NCI-H748 (cell line): ENCODE measurements at regions not wholly inside any gene's neighbourhood (a gene's known extent, or its start where the extent isn't known, plus 50 kb on each side); places are given as distances from the start of the nearest gene placed in this dataset.

ENCODE experiments used
- DNase-seq: peaks from one replicate; lab custom pipeline; 2025; ENCODE audit not compliant: unreplicated experiment; lab: John Stamatoyannopoulos, UW

- no peak for DNase-seq
Measured at GRCh38 chr3:69579306-69580041, 159.8 kb upstream of the MITF start.

GRCh38 chr3:69569520-69569919, 169.7 kb upstream of the MITF start:
- no peak for DNase-seq

- DNase-seq: no peak
Measured at GRCh38 chr3:69568951-69569350, 170.3 kb upstream of the MITF start.

GRCh38 chr3:69568458-69568857, 170.8 kb upstream of the MITF start:
- no peak for DNase-seq

GRCh38 chr3:69567710-69568052, 171.6 kb upstream of the MITF start:
- DNase-seq: no peak

GRCh38 chr3:69567023-69567709, 172.1 kb upstream of the MITF start:
- no peak for DNase-seq

GRCh38 chr3:69566275-69566674, 173.0 kb upstream of the MITF start:
- DNase-seq: no peak

- no peak for DNase-seq
Measured at GRCh38 chr3:69565316-69565715, 173.9 kb upstream of the MITF start.

GRCh38 chr3:69563981-69564380, 175.3 kb upstream of the MITF start:
- no peak for DNase-seq

GRCh38 chr3:69563151-69563550, 176.1 kb upstream of the MITF start:
- DNase-seq: no peak

- no peak for DNase-seq
Measured at GRCh38 chr3:69562020-69562419, 176.1 kb upstream of the FRMD4B start.

GRCh38 chr3:69560818-69561217, 174.9 kb upstream of the FRMD4B start:
- DNase-seq: no peak

- no peak for DNase-seq
Measured at GRCh38 chr3:69560116-69560515, 174.2 kb upstream of the FRMD4B start.

- no peak for DNase-seq
Measured at GRCh38 chr3:69558912-69559311, 173.0 kb upstream of the FRMD4B start.

- DNase-seq: no peak
Measured at GRCh38 chr3:69554576-69554975, 168.7 kb upstream of the FRMD4B start.

GRCh38 chr3:69553888-69554287, 168.0 kb upstream of the FRMD4B start:
- DNase-seq: no peak

- DNase-seq: no peak
Measured at GRCh38 chr3:69547461-69547880, 161.6 kb upstream of the FRMD4B start.

- DNase-seq: no peak
Measured at GRCh38 chr3:69542805-69543429, 157.0 kb upstream of the FRMD4B start.

- peak; percentile 21 for DNase-seq
Measured at GRCh38 chr3:69542089-69542804, 156.4 kb upstream of the FRMD4B start.

GRCh38 chr3:69541711-69542088, 155.8 kb upstream of the FRMD4B start:
- peak; percentile 18 for DNase-seq

GRCh38 chr3:69540706-69541581, 155.1 kb upstream of the FRMD4B start:
- no peak for DNase-seq
